H9 (cell line): ENCODE measurements at regions not wholly inside any gene's neighbourhood (a gene's known extent, or its start where the extent isn't known, plus 50 kb on each side); places are given as distances from the start of the nearest gene placed in this dataset.

Experiments used
- DNase-seq: peaks from one replicate; pipeline ENCODE4 v3.0.0-alpha.2; 2017
- H2AFZ ChIP-seq: one replicate; pipeline ENCODE4 v1.6.1; 2013; ENCODE audit warnings: mild to moderate bottlenecking, low read length, control low read depth, moderate library complexity
- H2AK5ac ChIP-seq: 2 replicates; pipeline ENCODE4 v1.6.1; 2013; ENCODE audit warnings: low read length, control low read depth, mixed read lengths; ENCODE audit not compliant: insufficient read length
- H2BK120ac ChIP-seq: one replicate; pipeline ENCODE4 v1.6.1; 2013; ENCODE audit warnings: low read depth, mild to moderate bottlenecking, low read length, control low read depth, inconsistent platforms; ENCODE audit not compliant: poor library complexity, severe bottlenecking
- H2BK12ac ChIP-seq: 2 replicates; pipeline ENCODE4 v1.6.1; 2013; ENCODE audit warnings: low read length, control low read depth, mixed read lengths, low read depth; ENCODE audit not compliant: insufficient read length
- H2BK15ac ChIP-seq: 2 replicates; pipeline ENCODE4 v1.6.1; 2013; ENCODE audit warnings: low read depth, low read length, control low read depth
- H2BK20ac ChIP-seq: one replicate; pipeline ENCODE4 v1.6.1; 2013; ENCODE audit warnings: low read depth, mild to moderate bottlenecking, low read length, control low read depth, inconsistent platforms; ENCODE audit not compliant: poor library complexity, severe bottlenecking
- H2BK5ac ChIP-seq: 2 replicates; pipeline ENCODE4 v1.6.1; 2013; ENCODE audit warnings: low read length, control low read depth, mixed read lengths; ENCODE audit not compliant: insufficient read length
- H3K14ac ChIP-seq: 2 replicates; pipeline ENCODE4 v1.6.1; 2013; ENCODE audit warnings: low read length, control low read depth; ENCODE audit not compliant: insufficient read depth
- H3K18ac ChIP-seq: 2 replicates; pipeline ENCODE4 v1.6.1; 2013; ENCODE audit warnings: low read depth, mild to moderate bottlenecking, mixed read lengths, low read length, control low read depth; ENCODE audit not compliant: insufficient read length
- H3K23ac ChIP-seq: 2 replicates; pipeline ENCODE4 v1.6.1; 2013; ENCODE audit warnings: low read length, control low read depth, mixed read lengths, low read depth; ENCODE audit not compliant: insufficient read length
- H3K23me2 ChIP-seq: 2 replicates; pipeline ENCODE4 v1.6.1; 2013; ENCODE audit warnings: low read depth, mild to moderate bottlenecking, mixed read lengths, low read length, control low read depth; ENCODE audit not compliant: insufficient read length, poor library complexity, severe bottlenecking
- H3K27ac ChIP-seq: 2 replicates; pipeline ENCODE4 v1.5.1; 2013; ENCODE audit warnings: low read length, control low read depth, mixed read lengths, low read depth; ENCODE audit not compliant: insufficient read length
- H3K27me3 ChIP-seq: 2 replicates; pipeline ENCODE4 v1.6.1; 2013; ENCODE audit warnings: low read length, control low read depth, inconsistent platforms; ENCODE audit not compliant: insufficient read depth
- H3K4ac ChIP-seq: 2 replicates; pipeline ENCODE4 v1.6.1; 2013; ENCODE audit warnings: low read depth, mild to moderate bottlenecking, control low read depth, inconsistent platforms, low read length, moderate library complexity
- H3K4me1 ChIP-seq: 2 replicates; pipeline ENCODE4 v1.6.1; 2013; ENCODE audit warnings: low read length, control low read depth, inconsistent platforms; ENCODE audit not compliant: insufficient read depth
- H3K4me2 ChIP-seq: 2 replicates; pipeline ENCODE4 v1.6.1; 2013; ENCODE audit warnings: low read length, control low read depth, mixed read lengths; ENCODE audit not compliant: insufficient read length, insufficient read depth
- H3K56ac ChIP-seq: 2 replicates; pipeline ENCODE4 v1.6.1; 2013; ENCODE audit warnings: low read depth, mild to moderate bottlenecking, mixed read lengths, low read length, control low read depth; ENCODE audit not compliant: insufficient read length
- H3K79me1 ChIP-seq: 2 replicates; pipeline ENCODE4 v1.6.1; 2013; ENCODE audit warnings: low read depth, mild to moderate bottlenecking, moderate library complexity, low read length, control low read depth, inconsistent platforms; ENCODE audit not compliant: insufficient read depth, poor library complexity, severe bottlenecking
- H3K79me2 ChIP-seq: 2 replicates; pipeline ENCODE4 v1.6.1; 2013; ENCODE audit warnings: low read length, control low read depth, inconsistent platforms; ENCODE audit not compliant: insufficient read depth
- H3K9ac ChIP-seq: 2 replicates; pipeline ENCODE4 v1.6.1; 2013; ENCODE audit warnings: low read length, control low read depth, mixed read lengths; ENCODE audit not compliant: insufficient read length; ENCODE audit errors: extremely low read depth
- H3K9me3 ChIP-seq: one replicate; pipeline ENCODE4 v1.6.1; 2013; ENCODE audit warnings: low read depth, low read length, inconsistent platforms; ENCODE audit not compliant: control insufficient read depth
- H3T11ph ChIP-seq: one replicate; pipeline ENCODE4 v1.6.1; 2013; ENCODE audit warnings: mild to moderate bottlenecking, low read length, control low read depth, inconsistent platforms
- H4K20me1 ChIP-seq: one replicate; pipeline ENCODE4 v1.6.1; 2013; ENCODE audit not compliant: control insufficient read depth, insufficient read length, insufficient read depth
- H4K5ac ChIP-seq: 2 replicates; pipeline ENCODE4 v1.6.1; 2013; ENCODE audit warnings: low read depth, mild to moderate bottlenecking, mixed read lengths, low read length, control low read depth; ENCODE audit not compliant: insufficient read length
- H4K8ac ChIP-seq: replicated peaks from 2 replicates; pipeline ENCODE4 v1.6.1; 2013; ENCODE audit warnings: low read length, control low read depth, mixed read lengths, low read depth; ENCODE audit not compliant: insufficient read length
- H4K91ac ChIP-seq: 2 replicates; pipeline ENCODE4 v1.6.1; 2013; ENCODE audit warnings: low read depth, mild to moderate bottlenecking, moderate library complexity, mixed read lengths, low read length, control low read depth; ENCODE audit not compliant: insufficient read length
- H3K27ac Mint-ChIP-seq, 3 experiments: 2 replicates in 2 of 3; 3 replicates in 1 of 3; pipeline ENCODE4 v1.8.0; 2020 to 2021; ENCODE audit warnings: mixed read lengths in 3 of 3, mild to moderate bottlenecking in 1 of 3, moderate library complexity in 1 of 3
- H3K27me3 Mint-ChIP-seq: 2 replicates; pipeline ENCODE4 v1.8.0; 2021; ENCODE audit warnings: low read depth, mild to moderate bottlenecking, moderate library complexity, mixed read lengths
- H3K36me3 Mint-ChIP-seq, 3 experiments: 2 replicates in 2 of 3; 3 replicates in 1 of 3; pipeline ENCODE4 v1.8.0; 2020 to 2021; ENCODE audit warnings: low read depth in 3 of 3, mixed read lengths in 3 of 3; ENCODE audit not compliant: insufficient read depth in 1 of 3
- H3K4me1 Mint-ChIP-seq, 2 experiments: 2 replicates each; pipeline ENCODE4 v1.8.0; 2020; ENCODE audit warnings: mixed read lengths in 2 of 2
- H3K4me3 Mint-ChIP-seq, 2 experiments: 2 replicates in 1 of 2; 3 replicates in 1 of 2; pipeline ENCODE4 v1.8.0; 2020 to 2021; ENCODE audit warnings: mild to moderate bottlenecking in 2 of 2, mixed read lengths in 2 of 2, moderate library complexity in 1 of 2
- H3K9me3 Mint-ChIP-seq, 2 experiments: 2 replicates in 1 of 2; 3 replicates in 1 of 2; pipeline ENCODE4 v1.8.0; 2020; ENCODE audit warnings: mild to moderate bottlenecking in 2 of 2, mixed read lengths in 2 of 2, moderate library complexity in 1 of 2
- WGBS: extraction: QIAGEN DNeasy Blood & Tissue Kit; methylation state at CpG from one replicate; pipeline ENCODE4 v1.1.7; 2013; ENCODE audit warnings: missing lambda C conversion rate, low lambda C conversion rate, mixed read lengths; ENCODE audit not compliant: insufficient read length; ENCODE audit errors: extremely low coverage; 5-methylcytosine and 5-hydroxymethylcytosine counted together
- TF ChIP-seq, protein P1 (sequence below): fragments of 200-600 bp; sonication (generic); conservative IDR thresholded peaks from 3 replicates; pipeline ENCODE4 v1.8.0; 2021; ENCODE audit warnings: antibody characterized with exemption, mild to moderate bottlenecking

DNA sequence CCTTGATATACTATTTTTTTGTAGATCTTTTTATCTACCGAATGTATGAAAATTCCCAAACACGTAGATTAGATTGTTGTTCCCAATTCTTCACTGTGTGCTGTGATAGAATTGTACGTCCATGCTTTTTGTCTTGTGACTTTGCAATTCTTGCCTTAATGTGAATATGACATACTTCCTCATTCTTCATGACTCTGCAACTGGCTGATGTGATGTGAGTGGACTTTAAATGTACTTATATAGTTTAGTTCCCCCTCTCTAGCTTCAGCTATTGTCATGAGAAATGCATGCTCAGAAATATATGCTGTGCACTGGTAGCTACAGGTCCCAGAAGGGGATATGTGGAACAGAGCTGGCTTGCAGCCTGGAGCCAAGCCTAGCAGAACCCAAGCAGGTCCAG, 89.4 kb downstream of the FTHL17 start:
- Histone ChIP-seq H2AK5ac (no peak overlapping the region), H3K27ac (no peak overlapping the region), H3T11ph (no peak overlapping the region), H3K9ac (no peak overlapping the region), H4K20me1 (no peaks in the 10 kb centered on the region), H3K79me2 (no peaks in the 10 kb centered on the region), H4K91ac (no peak overlapping the region), H2BK120ac (no peak overlapping the region), H3K18ac (no peak overlapping the region), H2BK5ac (no peak overlapping the region), H2BK15ac (no peak overlapping the region), H3K4me2 (no peak overlapping the region), H3K4me1 (no peaks in the 10 kb centered on the region), H3K79me1 (no peaks in the 10 kb centered on the region), H4K5ac (no peak overlapping the region), H3K23ac (no peak overlapping the region), H4K8ac (no peak overlapping the region), H3K9me3 (no peaks in the 10 kb centered on the region), H3K4ac (no peak overlapping the region), H2BK12ac (no peak overlapping the region), H2AFZ (no peak overlapping the region), H2BK20ac (no peak overlapping the region), H3K56ac (no peak overlapping the region), H3K27me3 (no peaks in the 10 kb centered on the region), H3K23me2 (no peaks in the 10 kb centered on the region), H3K14ac (no peak overlapping the region)
- no CpG with 5 or more reads among the region's 3 CpGs for WGBS
- no peak for DNase-seq
- no peak overlapping the region for H3K27ac Mint-ChIP-seq
- H3K4me3 Mint-ChIP-seq: no peak overlapping the region
- H3K27me3 Mint-ChIP-seq: no peaks in the 10 kb centered on the region
- peaks cover 55 to 70% of the 10 kb centered on the region in 2 experiments for H3K9me3 Mint-ChIP-seq
- H3K4me1 Mint-ChIP-seq: peaks cover 2 to 5% of the 10 kb centered on the region in 2 experiments; a peak in 2 of 4 replicates
- TF ChIP-seq, protein P1, sequence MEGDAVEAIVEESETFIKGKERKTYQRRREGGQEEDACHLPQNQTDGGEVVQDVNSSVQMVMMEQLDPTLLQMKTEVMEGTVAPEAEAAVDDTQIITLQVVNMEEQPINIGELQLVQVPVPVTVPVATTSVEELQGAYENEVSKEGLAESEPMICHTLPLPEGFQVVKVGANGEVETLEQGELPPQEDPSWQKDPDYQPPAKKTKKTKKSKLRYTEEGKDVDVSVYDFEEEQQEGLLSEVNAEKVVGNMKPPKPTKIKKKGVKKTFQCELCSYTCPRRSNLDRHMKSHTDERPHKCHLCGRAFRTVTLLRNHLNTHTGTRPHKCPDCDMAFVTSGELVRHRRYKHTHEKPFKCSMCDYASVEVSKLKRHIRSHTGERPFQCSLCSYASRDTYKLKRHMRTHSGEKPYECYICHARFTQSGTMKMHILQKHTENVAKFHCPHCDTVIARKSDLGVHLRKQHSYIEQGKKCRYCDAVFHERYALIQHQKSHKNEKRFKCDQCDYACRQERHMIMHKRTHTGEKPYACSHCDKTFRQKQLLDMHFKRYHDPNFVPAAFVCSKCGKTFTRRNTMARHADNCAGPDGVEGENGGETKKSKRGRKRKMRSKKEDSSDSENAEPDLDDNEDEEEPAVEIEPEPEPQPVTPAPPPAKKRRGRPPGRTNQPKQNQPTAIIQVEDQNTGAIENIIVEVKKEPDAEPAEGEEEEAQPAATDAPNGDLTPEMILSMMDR: no peak
- peaks cover 0 to 4% (median 0%) of the 10 kb centered on the region in 3 experiments; a peak in 4 of 7 replicates for H3K36me3 Mint-ChIP-seq
